ENCODE measurements at regions not wholly inside any gene's neighbourhood (a gene's known extent, or its start where the extent isn't known, plus 50 kb on each side); places are given as distances from the start of the nearest gene placed in this dataset.

- Histone ChIP-seq H3K36me3 (ENCODE audit: control insufficient read depth in 1 of 2, insufficient read depth in 2 of 2, low read length in 2 of 2) (no peaks in the 10 kb centered on the region), H3K14ac (ENCODE audit: low read length) (no peak overlapping the region), H3K9ac (ENCODE audit: low read length) (no peak overlapping the region), H2AK5ac (ENCODE audit: low read length) (no peak overlapping the region), H3K4ac (ENCODE audit: low read depth, low read length) (no peak overlapping the region), H4K8ac (ENCODE audit: low read depth, low read length) (no peak overlapping the region), H2AFZ (ENCODE audit: insufficient read depth, low read length, poor library complexity) (no peak overlapping the region), H2BK120ac (ENCODE audit: insufficient read depth, low read length, poor library complexity) (no peak overlapping the region), H2BK12ac (ENCODE audit: low read length) (no peak overlapping the region), H3K79me1 (ENCODE audit: low read length) (peaks cover 2% of the 10 kb centered on the region), H3K4me3 (ENCODE audit: low read depth, low read length) (no peak overlapping the region), H3K23ac (ENCODE audit: low read length) (no peak overlapping the region), H3K27ac (ENCODE audit: low read depth, low read length) (no peak overlapping the region), H3K27me3 (ENCODE audit: insufficient read depth, low read length) (no peaks in the 10 kb centered on the region), H3K4me1 (ENCODE audit: control insufficient read depth in 1 of 2, insufficient read depth in 2 of 2, low read length in 2 of 2) (peaks cover 12 to 17% of the 10 kb centered on the region in 2 experiments), H3K9me3 (ENCODE audit: insufficient read depth, low read depth, low read length) (no peaks in the 10 kb centered on the region), H3K79me2 (ENCODE audit: control insufficient read depth, insufficient read depth, low read length, poor library complexity) (no peaks in the 10 kb centered on the region), H4K12ac (ENCODE audit: low read depth, low read length) (no peak overlapping the region), H2BK5ac (ENCODE audit: low read depth, low read length, poor library complexity) (no peak overlapping the region), H3K4me2 (ENCODE audit: low read length) (no peak overlapping the region), H3K18ac (ENCODE audit: low read length) (no peak overlapping the region), H4K91ac (ENCODE audit: low read depth, low read length) (no peak overlapping the region)
- DNase-seq: no peak
- no CpG with 5 or more reads among the region's 3 CpGs for WGBS (ENCODE audit: extremely low coverage, insufficient coverage, insufficient read length)
Measured at GRCh38 chr5:10853154-10853553, 92.1 kb upstream of the DAP start.

GRCh38 chr5:10849278-10849677 lies 88.2 kb upstream of the DAP start:
- H3K79me2 ChIP-seq (ENCODE audit: control insufficient read depth, insufficient read depth, low read length, poor library complexity): no peaks in the 10 kb centered on the region
- WGBS (ENCODE audit: extremely low coverage, insufficient coverage, insufficient read length): no CpG with 5 or more reads among the region's 5 CpGs
- DNase-seq: peak in 1 of 2 donors; percentile 35
- H4K12ac ChIP-seq (ENCODE audit: low read depth, low read length): no peak overlapping the region
- H3K4me2 ChIP-seq (ENCODE audit: low read length): no peak overlapping the region
- no peak overlapping the region for H3K23ac ChIP-seq (ENCODE audit: low read length)
- H3K27ac ChIP-seq (ENCODE audit: low read depth, low read length): no peak overlapping the region
- H3K79me1 ChIP-seq (ENCODE audit: low read length): no peaks in the 10 kb centered on the region
- no peak overlapping the region for H2AK5ac ChIP-seq (ENCODE audit: low read length)
- H3K18ac ChIP-seq (ENCODE audit: low read length): no peak overlapping the region
- no peaks in the 10 kb centered on the region for H3K9me3 ChIP-seq (ENCODE audit: insufficient read depth, low read depth, low read length)
- no peak overlapping the region for H4K8ac ChIP-seq (ENCODE audit: low read depth, low read length)
- H2BK5ac ChIP-seq (ENCODE audit: low read depth, low read length, poor library complexity): no peak overlapping the region
- H2AFZ ChIP-seq (ENCODE audit: insufficient read depth, low read length, poor library complexity): no peak overlapping the region
- H3K36me3 ChIP-seq (ENCODE audit: control insufficient read depth in 1 of 2, insufficient read depth in 2 of 2, low read length in 2 of 2): no peaks in the 10 kb centered on the region
- H3K4ac ChIP-seq (ENCODE audit: low read depth, low read length): no peak overlapping the region
- no peak overlapping the region for H3K14ac ChIP-seq (ENCODE audit: low read length)
- H4K91ac ChIP-seq (ENCODE audit: low read depth, low read length): no peak overlapping the region
- no peak overlapping the region for H2BK120ac ChIP-seq (ENCODE audit: insufficient read depth, low read length, poor library complexity)
- H3K9ac ChIP-seq (ENCODE audit: low read length): no peak overlapping the region
- no peaks in the 10 kb centered on the region for H3K4me1 ChIP-seq (ENCODE audit: control insufficient read depth in 1 of 2, insufficient read depth in 2 of 2, low read length in 2 of 2)
- no peak overlapping the region for H2BK12ac ChIP-seq (ENCODE audit: low read length)
- H3K27me3 ChIP-seq (ENCODE audit: insufficient read depth, low read length): no peaks in the 10 kb centered on the region
- H3K4me3 ChIP-seq (ENCODE audit: low read depth, low read length): no peak overlapping the region

- Histone ChIP-seq H2BK5ac (ENCODE audit: low read depth, low read length, poor library complexity) (no peak overlapping the region), H3K79me1 (ENCODE audit: low read length) (no peaks in the 10 kb centered on the region), H3K14ac (ENCODE audit: low read length) (no peak overlapping the region), H3K23ac (ENCODE audit: low read length) (no peak overlapping the region), H3K18ac (ENCODE audit: low read length) (no peak overlapping the region), H3K27ac (ENCODE audit: low read depth, low read length) (no peak overlapping the region), H2BK12ac (ENCODE audit: low read length) (no peak overlapping the region), H2AFZ (ENCODE audit: insufficient read depth, low read length, poor library complexity) (no peak overlapping the region), H3K4ac (ENCODE audit: low read depth, low read length) (no peak overlapping the region), H3K4me1 (ENCODE audit: control insufficient read depth in 1 of 2, insufficient read depth in 2 of 2, low read length in 2 of 2) (no peaks in the 10 kb centered on the region), H2BK120ac (ENCODE audit: insufficient read depth, low read length, poor library complexity) (no peak overlapping the region), H3K4me3 (ENCODE audit: low read depth, low read length) (no peak overlapping the region), H3K27me3 (ENCODE audit: insufficient read depth, low read length) (no peaks in the 10 kb centered on the region), H4K91ac (ENCODE audit: low read depth, low read length) (no peak overlapping the region), H3K36me3 (ENCODE audit: control insufficient read depth in 1 of 2, insufficient read depth in 2 of 2, low read length in 2 of 2) (no peaks in the 10 kb centered on the region), H4K12ac (ENCODE audit: low read depth, low read length) (no peak overlapping the region), H3K79me2 (ENCODE audit: control insufficient read depth, insufficient read depth, low read length, poor library complexity) (no peaks in the 10 kb centered on the region), H3K9me3 (ENCODE audit: insufficient read depth, low read depth, low read length) (peaks cover 4% of the 10 kb centered on the region), H3K9ac (ENCODE audit: low read length) (no peak overlapping the region), H2AK5ac (ENCODE audit: low read length) (no peak overlapping the region), H4K8ac (ENCODE audit: low read depth, low read length) (no peak overlapping the region), H3K4me2 (ENCODE audit: low read length) (no peak overlapping the region)
- DNase-seq: no peak
- no CpG with 5 or more reads among the region's 4 CpGs for WGBS (ENCODE audit: extremely low coverage, insufficient coverage, insufficient read length)
Measured at GRCh38 chr5:10844016-10844415, 83.0 kb upstream of the DAP start.

- H3K14ac ChIP-seq (ENCODE audit: low read length): no peak overlapping the region
- H2AK5ac ChIP-seq (ENCODE audit: low read length): no peak overlapping the region
- H2BK5ac ChIP-seq (ENCODE audit: low read depth, low read length, poor library complexity): no peak overlapping the region
- H2BK120ac ChIP-seq (ENCODE audit: insufficient read depth, low read length, poor library complexity): no peak overlapping the region
- no peak overlapping the region for H3K4me3 ChIP-seq (ENCODE audit: low read depth, low read length)
- no peaks in the 10 kb centered on the region for H3K79me2 ChIP-seq (ENCODE audit: control insufficient read depth, insufficient read depth, low read length, poor library complexity)
- H3K36me3 ChIP-seq (ENCODE audit: control insufficient read depth in 1 of 2, insufficient read depth in 2 of 2, low read length in 2 of 2): no peaks in the 10 kb centered on the region
- no peak overlapping the region for H4K91ac ChIP-seq (ENCODE audit: low read depth, low read length)
- H2BK12ac ChIP-seq (ENCODE audit: low read length): no peak overlapping the region
- no peak overlapping the region for H3K4me2 ChIP-seq (ENCODE audit: low read length)
- H3K23ac ChIP-seq (ENCODE audit: low read length): no peak overlapping the region
- no CpG with 5 or more reads among the region's 3 CpGs for WGBS (ENCODE audit: extremely low coverage, insufficient coverage, insufficient read length)
- H3K18ac ChIP-seq (ENCODE audit: low read length): no peak overlapping the region
- H3K27ac ChIP-seq (ENCODE audit: low read depth, low read length): no peak overlapping the region
- no peaks in the 10 kb centered on the region for H3K79me1 ChIP-seq (ENCODE audit: low read length)
- no peak overlapping the region for H3K4ac ChIP-seq (ENCODE audit: low read depth, low read length)
- H3K4me1 ChIP-seq (ENCODE audit: control insufficient read depth in 1 of 2, insufficient read depth in 2 of 2, low read length in 2 of 2): no peaks in the 10 kb centered on the region
- H4K8ac ChIP-seq (ENCODE audit: low read depth, low read length): no peak overlapping the region
- H3K27me3 ChIP-seq (ENCODE audit: insufficient read depth, low read length): no peaks in the 10 kb centered on the region
- no peak for DNase-seq
- no peak overlapping the region for H4K12ac ChIP-seq (ENCODE audit: low read depth, low read length)
- no peak overlapping the region for H2AFZ ChIP-seq (ENCODE audit: insufficient read depth, low read length, poor library complexity)
- H3K9ac ChIP-seq (ENCODE audit: low read length): no peak overlapping the region
- peaks cover 4% of the 10 kb centered on the region for H3K9me3 ChIP-seq (ENCODE audit: insufficient read depth, low read depth, low read length)
Measured at GRCh38 chr5:10842823-10843222, 81.8 kb upstream of the DAP start.
